Mucosa of stomach (tissue), 1 donor: ENCODE measurements at regions not wholly inside any gene's neighbourhood (a gene's known extent, or its start where the extent isn't known, plus 50 kb on each side); places are given as distances from the start of the nearest gene placed in this dataset.

ENCODE experiments used
- H3K27me3 ChIP-seq: one replicate; pipeline ENCODE4 v1.7.0; 2013; ENCODE audit warnings: mild to moderate bottlenecking, low read length; ENCODE audit not compliant: control insufficient read depth, insufficient read depth
- H3K36me3 ChIP-seq: one replicate; pipeline ENCODE4 v1.7.0; 2013; ENCODE audit warnings: low read length; ENCODE audit not compliant: control insufficient read depth, insufficient read depth
- H3K4me1 ChIP-seq: one replicate; pipeline ENCODE4 v1.7.0; 2013; ENCODE audit warnings: mild to moderate bottlenecking, low read length; ENCODE audit not compliant: control insufficient read depth, insufficient read depth
- H3K4me3 ChIP-seq: one replicate; pipeline ENCODE4 v1.7.0; 2013; ENCODE audit warnings: low read length
- H3K9ac ChIP-seq: one replicate; pipeline ENCODE4 v1.7.0; 2013; ENCODE audit warnings: mild to moderate bottlenecking, low read length, moderate library complexity
- H3K9me3 ChIP-seq: one replicate; pipeline ENCODE4 v1.7.0; 2013; ENCODE audit warnings: mild to moderate bottlenecking, low read length, moderate library complexity; ENCODE audit not compliant: control insufficient read depth
- donor health status: Pancreatic carcinoma.

- no peaks in the 10 kb centered on the region for H3K27me3 ChIP-seq
- no peak overlapping the region for H3K9ac ChIP-seq
- H3K4me1 ChIP-seq: no peaks in the 10 kb centered on the region
- no peaks in the 10 kb centered on the region for H3K36me3 ChIP-seq
- H3K4me3 ChIP-seq: no peak overlapping the region
- H3K9me3 ChIP-seq: no peaks in the 10 kb centered on the region
These were observed 609.2 kb downstream of the LMO4 start for GRCh38 chr1:87937831-87938395.

- H3K9ac ChIP-seq: no peak overlapping the region
- no peaks in the 10 kb centered on the region for H3K36me3 ChIP-seq
- H3K4me3 ChIP-seq: no peak overlapping the region
- no peaks in the 10 kb centered on the region for H3K4me1 ChIP-seq
- no peaks in the 10 kb centered on the region for H3K9me3 ChIP-seq
- H3K27me3 ChIP-seq: no peaks in the 10 kb centered on the region
These were observed 610.0 kb downstream of the LMO4 start for GRCh38 chr1:87938631-87939030.

- H3K27me3 ChIP-seq: no peaks in the 10 kb centered on the region
- H3K4me1 ChIP-seq: no peaks in the 10 kb centered on the region
- no peak overlapping the region for H3K9ac ChIP-seq
- no peaks in the 10 kb centered on the region for H3K36me3 ChIP-seq
- H3K9me3 ChIP-seq: no peaks in the 10 kb centered on the region
- no peak overlapping the region for H3K4me3 ChIP-seq
These were observed 610.8 kb downstream of the LMO4 start for GRCh38 chr1:87939444-87939843.

GRCh38 chr1:87940421-87940820, 611.7 kb downstream of the LMO4 start:
- no peak overlapping the region for H3K9ac ChIP-seq
- no peak overlapping the region for H3K4me3 ChIP-seq
- H3K36me3 ChIP-seq: no peaks in the 10 kb centered on the region
- H3K4me1 ChIP-seq: no peaks in the 10 kb centered on the region
- H3K27me3 ChIP-seq: no peaks in the 10 kb centered on the region
- no peaks in the 10 kb centered on the region for H3K9me3 ChIP-seq

GRCh38 chr1:87941337-87941946, 612.8 kb downstream of the LMO4 start:
- H3K9me3 ChIP-seq: no peaks in the 10 kb centered on the region
- no peaks in the 10 kb centered on the region for H3K36me3 ChIP-seq
- H3K9ac ChIP-seq: no peak overlapping the region
- H3K4me3 ChIP-seq: no peak overlapping the region
- no peaks in the 10 kb centered on the region for H3K27me3 ChIP-seq
- no peaks in the 10 kb centered on the region for H3K4me1 ChIP-seq

- H3K27me3 ChIP-seq: no peaks in the 10 kb centered on the region
- H3K4me1 ChIP-seq: no peaks in the 10 kb centered on the region
- no peak overlapping the region for H3K4me3 ChIP-seq
- H3K9ac ChIP-seq: no peak overlapping the region
- H3K9me3 ChIP-seq: no peaks in the 10 kb centered on the region
- H3K36me3 ChIP-seq: no peaks in the 10 kb centered on the region
These were observed 613.5 kb downstream of the LMO4 start for GRCh38 chr1:87942165-87942564.

GRCh38 chr1:87949711-87950110, 621.0 kb downstream of the LMO4 start:
- H3K9ac ChIP-seq: no peak overlapping the region
- H3K27me3 ChIP-seq: no peaks in the 10 kb centered on the region
- no peak overlapping the region for H3K4me3 ChIP-seq
- no peaks in the 10 kb centered on the region for H3K36me3 ChIP-seq
- no peaks in the 10 kb centered on the region for H3K9me3 ChIP-seq
- peaks cover 9% of the 10 kb centered on the region for H3K4me1 ChIP-seq

- Histone ChIP-seq H3K36me3 (no peaks in the 10 kb centered on the region), H3K9me3 (no peaks in the 10 kb centered on the region), H3K9ac (no peak overlapping the region), H3K27me3 (no peaks in the 10 kb centered on the region), H3K4me3 (no peak overlapping the region), H3K4me1 (peaks cover 9% of the 10 kb centered on the region)
These were observed 621.7 kb downstream of the LMO4 start for GRCh38 chr1:87950369-87950768.

- H3K9ac ChIP-seq: no peak overlapping the region
- peaks cover 9% of the 10 kb centered on the region for H3K4me1 ChIP-seq
- H3K27me3 ChIP-seq: no peaks in the 10 kb centered on the region
- no peaks in the 10 kb centered on the region for H3K36me3 ChIP-seq
- H3K9me3 ChIP-seq: no peaks in the 10 kb centered on the region
- H3K4me3 ChIP-seq: no peak overlapping the region
These were observed 622.7 kb downstream of the LMO4 start for GRCh38 chr1:87951409-87951808.

GRCh38 chr1:87951852-87952251, 623.2 kb downstream of the LMO4 start:
- H3K36me3 ChIP-seq: no peaks in the 10 kb centered on the region
- H3K9me3 ChIP-seq: no peaks in the 10 kb centered on the region
- H3K27me3 ChIP-seq: no peaks in the 10 kb centered on the region
- no peak overlapping the region for H3K9ac ChIP-seq
- H3K4me3 ChIP-seq: no peak overlapping the region
- peaks cover 9% of the 10 kb centered on the region for H3K4me1 ChIP-seq

- H3K9me3 ChIP-seq: no peaks in the 10 kb centered on the region
- H3K36me3 ChIP-seq: no peaks in the 10 kb centered on the region
- H3K4me1 ChIP-seq: peaks cover 9% of the 10 kb centered on the region
- no peaks in the 10 kb centered on the region for H3K27me3 ChIP-seq
- H3K9ac ChIP-seq: no peak overlapping the region
- no peak overlapping the region for H3K4me3 ChIP-seq
These were observed 624.4 kb downstream of the LMO4 start for GRCh38 chr1:87953121-87953520.

GRCh38 chr1:87953732-87954344, 625.2 kb downstream of the LMO4 start:
- Histone ChIP-seq H3K9me3 (no peaks in the 10 kb centered on the region), H3K4me3 (no peak overlapping the region), H3K9ac (no peak overlapping the region), H3K36me3 (no peaks in the 10 kb centered on the region), H3K27me3 (no peaks in the 10 kb centered on the region), H3K4me1 (peaks cover 9% of the 10 kb centered on the region)
